NCI-H1694 treated with DMSO at 0.1 percent for 48 hours (cell line): ENCODE measurements at regions not wholly inside any gene's neighbourhood (a gene's known extent, or its start where the extent isn't known, plus 50 kb on each side); places are given as distances from the start of the nearest gene placed in this dataset.

Experiments used
- DNase-seq: peaks from one replicate; lab custom pipeline; 2025; lab: John Stamatoyannopoulos, UW

DNA sequence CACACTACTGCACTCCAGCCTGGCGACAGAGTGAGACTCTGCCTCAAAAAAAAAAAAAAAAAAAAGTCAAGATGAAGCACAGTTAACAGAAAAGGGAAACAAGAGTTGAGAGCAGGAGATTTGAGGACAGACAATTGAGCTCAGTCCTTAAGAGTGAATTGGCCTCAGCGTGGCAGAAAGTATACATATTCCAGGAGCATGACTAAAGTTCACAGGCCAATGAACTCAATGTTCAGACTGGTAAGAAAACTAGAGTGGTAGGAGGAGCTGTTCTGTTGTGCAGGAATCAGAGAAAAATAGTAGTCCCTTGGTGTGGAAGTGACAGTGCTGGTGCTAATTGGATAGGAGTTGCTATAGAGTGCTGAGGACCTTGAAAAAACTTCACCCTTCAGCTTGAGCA is 60.0 kb downstream of the NRN1 start:
- DNase-seq: no peak

DNA sequence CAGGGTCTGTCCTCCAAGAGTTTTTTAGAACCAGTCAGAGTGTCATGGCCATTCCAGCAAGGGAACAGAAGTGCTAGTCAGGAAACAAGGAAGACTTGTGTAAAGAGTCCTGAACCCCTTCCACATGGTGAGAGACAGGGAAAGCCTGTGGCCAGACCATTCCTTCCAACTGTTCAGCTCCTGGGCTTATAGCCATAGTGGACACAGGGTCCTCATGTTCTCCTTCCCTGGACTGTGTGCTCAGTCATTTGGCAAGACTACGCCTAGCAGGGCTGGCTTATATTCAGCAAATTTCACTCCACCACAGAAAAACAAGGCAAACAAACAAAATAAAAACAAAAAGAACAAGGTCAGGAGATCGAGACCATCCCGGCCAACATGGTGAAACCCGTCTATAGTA is 60.5 kb downstream of the NRN1 start:
- no peak for DNase-seq

DNA sequence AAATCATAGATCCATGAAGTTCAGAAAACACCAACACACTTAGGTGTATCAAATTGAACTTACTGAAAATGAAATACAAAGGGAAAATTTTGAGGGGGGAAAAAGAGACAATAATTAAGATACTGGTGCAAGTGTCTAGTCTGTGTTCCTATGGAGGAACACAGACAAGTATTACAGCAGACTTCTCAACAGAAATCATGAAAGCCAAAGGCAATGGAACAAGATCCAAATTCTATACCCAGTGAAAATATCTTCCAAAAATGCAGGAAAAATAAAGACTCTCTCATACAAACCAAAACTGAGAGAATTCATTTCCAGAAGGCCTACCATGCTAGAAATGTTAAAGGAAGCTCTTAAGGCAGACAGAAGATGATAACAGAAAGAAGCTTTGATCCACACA is 63.1 kb downstream of the NRN1 start:
- no peak for DNase-seq

DNA sequence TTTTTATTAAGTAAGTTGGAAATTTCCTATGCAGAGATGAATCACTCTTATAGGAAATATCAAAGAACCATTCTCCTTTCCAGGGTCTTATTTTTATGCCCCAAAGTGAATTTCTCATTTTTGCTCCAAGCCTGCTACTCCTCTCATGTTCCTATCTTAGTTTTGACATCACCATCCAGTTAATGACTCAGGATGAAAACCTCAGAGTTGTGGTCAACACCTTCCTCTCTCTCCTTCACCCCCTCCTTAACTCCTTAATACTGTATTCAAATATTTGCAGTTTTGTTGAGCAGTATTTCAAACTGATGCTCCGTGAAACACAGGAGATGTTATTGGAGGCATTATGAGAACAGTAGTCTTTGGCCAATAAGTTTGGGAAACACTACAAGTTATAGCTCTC is 64.1 kb downstream of the NRN1 start:
- DNase-seq: no peak

DNA sequence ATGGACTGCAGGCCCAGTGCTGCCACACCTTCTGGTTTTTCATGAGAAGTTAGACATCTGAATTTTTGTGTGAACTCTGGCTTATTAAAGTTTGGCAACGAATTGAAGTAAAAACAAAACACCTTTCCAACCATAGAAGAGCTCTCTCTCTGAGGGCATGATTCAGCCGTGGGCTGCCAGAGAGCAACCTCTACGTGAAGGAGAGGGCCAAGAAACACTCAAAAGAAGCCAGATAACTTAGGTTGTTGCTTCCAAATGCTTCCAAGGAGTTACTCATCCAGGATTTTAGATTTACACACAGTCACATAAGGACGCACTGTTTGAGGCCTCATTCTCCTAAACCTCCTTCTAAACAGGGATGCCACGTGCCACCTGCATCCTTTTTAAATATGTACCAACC is 65.5 kb downstream of the NRN1 start:
- DNase-seq: no peak

DNA sequence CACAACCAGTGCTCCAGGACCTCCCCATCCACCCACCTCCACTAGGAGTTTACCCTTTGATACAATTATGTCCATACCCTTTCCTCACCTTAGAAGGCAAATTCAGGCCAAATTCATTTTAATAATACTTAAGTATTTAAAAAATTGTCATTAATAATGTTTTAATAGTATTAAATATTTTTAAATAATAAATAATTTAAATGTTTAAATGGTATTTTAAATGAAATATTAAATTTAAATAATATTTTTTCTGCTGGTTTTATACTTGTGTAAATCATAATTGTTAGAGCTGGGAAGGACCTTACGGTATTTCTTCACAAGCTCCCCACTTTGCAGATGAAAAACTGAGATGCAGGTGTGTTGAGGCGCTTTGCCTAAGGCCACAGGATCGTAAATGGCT is 67.8 kb downstream of the NRN1 start:
- DNase-seq: no peak

DNA sequence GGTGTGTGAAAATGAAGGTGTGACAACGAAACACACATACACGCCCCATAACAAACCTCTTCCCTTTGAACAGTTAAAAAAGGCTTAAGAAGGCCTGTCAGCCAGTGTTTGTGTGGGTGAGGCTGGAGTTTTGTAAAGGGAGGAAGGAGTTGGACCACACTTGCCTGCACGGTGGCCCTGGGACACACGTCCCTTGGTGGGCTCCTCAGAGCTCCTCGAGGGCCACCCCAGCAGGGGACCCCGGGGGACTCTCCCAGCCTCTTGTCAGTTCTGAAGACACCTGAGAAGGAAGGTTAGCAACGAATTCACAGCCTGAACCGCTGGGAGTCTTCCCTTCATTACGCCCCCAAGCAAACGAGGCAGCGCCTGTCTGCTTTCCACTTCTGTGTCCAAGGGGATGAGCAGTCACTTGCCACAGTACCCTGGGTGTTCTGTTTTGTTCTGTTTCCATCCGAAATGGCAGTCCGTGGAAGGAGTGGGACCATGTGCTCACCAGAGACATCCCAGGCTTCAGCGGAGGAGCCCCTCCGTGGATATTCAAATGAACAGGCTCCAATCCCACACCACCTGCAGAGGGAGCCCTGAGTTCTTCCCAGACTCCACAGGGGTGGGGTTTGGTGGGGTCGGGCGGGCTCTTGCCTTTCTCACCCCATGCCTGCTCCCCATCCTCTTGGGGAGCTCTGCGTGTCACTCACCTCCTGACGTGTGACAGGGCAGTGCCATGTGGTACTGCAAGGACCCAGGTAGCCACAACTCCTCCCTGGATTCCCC is 68.6 kb downstream of the NRN1 start:
- DNase-seq: no peak

DNA sequence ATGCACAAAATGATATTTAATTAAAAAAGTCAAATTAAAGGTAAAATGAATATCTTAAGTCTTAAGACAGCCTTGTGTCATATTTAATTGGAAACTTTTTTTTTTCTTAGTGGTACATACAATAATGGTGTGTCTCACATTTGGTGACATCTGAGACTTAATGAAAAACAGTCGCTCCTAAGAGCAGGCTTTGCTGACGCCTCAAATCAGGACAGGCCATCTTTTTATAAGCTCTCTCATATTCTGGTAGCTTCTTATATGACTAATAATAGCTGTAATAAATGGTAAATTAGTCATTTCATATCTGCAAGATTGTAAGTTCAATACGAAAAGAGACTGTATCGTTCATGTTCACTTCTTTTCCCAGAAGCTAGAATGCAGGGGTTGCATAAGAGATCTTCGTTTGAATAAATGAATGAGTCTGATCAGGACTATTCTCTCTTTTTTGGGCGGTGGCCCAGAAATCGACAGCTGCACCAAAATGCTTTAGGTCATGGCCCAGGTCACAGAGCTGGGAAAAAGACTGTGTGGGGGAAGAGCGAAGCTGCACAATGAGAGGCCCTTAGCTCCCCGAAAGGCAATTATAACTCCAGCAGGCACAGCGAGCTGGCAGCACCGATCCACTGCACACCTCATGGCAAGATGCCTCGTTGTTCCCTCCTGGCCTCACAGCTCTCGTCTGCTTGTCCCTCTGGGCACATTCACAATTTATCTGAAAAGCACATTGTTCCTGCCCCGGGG is 69.4 kb downstream of the NRN1 start:
- DNase-seq: peak; percentile 37

DNA sequence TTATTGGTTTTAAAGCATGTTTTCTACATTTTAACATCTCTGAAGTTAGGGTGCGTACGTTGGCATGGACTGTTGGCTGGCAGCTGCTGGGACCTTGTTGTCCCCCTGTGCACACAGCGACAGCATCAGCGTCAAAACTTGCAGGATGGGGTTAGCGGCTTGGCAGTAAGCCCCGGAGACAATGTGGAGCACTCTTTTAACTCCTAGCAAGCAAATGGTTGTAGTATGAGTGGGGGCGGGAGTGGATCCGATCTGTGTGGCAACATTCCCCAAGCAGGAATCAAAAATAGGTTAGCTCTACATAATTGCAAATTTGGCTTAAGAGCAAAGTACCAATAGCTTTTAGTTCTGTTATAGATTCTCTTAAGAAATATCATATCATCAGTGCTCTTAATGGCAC is 70.1 kb downstream of the NRN1 start:
- DNase-seq: no peak

DNA sequence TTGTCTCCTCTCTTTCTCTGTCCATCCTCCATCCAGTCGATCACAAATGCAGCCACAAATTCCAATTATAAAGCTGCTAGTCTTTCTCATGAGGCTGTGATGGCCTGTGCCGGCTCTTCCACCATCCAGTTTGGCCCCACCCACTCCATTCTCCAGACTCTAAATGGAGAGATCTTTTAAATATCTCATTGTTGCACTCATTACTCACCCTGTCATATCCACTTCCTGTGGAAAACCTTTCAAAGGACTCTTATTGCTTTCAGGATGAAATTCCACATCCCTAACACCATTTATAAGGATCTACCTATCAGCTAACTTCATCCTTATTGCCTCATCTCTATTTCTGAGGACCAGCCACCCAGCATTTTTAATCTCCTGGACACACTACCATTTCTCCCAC is 70.6 kb downstream of the NRN1 start:
- DNase-seq: no peak

DNA sequence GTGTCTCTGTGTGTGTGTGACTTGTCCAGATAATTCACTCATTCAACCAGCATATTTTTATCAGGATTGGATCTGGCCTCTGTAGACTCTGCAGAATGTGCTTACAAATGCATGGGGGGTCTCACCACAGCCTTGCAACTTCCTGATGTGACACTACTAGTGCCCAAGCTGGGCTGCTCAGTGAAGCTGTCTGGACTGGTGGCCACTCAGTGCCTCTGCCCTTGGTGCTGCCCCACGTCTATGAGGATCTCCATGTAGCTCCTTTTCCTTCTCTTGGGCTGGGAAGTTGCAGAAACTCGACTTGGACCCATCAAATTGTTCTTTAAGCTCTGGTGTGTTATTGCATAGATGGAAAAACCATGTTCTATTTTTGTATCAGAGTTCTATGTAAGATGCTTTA is 75.8 kb downstream of the NRN1 start:
- DNase-seq: no peak

DNA sequence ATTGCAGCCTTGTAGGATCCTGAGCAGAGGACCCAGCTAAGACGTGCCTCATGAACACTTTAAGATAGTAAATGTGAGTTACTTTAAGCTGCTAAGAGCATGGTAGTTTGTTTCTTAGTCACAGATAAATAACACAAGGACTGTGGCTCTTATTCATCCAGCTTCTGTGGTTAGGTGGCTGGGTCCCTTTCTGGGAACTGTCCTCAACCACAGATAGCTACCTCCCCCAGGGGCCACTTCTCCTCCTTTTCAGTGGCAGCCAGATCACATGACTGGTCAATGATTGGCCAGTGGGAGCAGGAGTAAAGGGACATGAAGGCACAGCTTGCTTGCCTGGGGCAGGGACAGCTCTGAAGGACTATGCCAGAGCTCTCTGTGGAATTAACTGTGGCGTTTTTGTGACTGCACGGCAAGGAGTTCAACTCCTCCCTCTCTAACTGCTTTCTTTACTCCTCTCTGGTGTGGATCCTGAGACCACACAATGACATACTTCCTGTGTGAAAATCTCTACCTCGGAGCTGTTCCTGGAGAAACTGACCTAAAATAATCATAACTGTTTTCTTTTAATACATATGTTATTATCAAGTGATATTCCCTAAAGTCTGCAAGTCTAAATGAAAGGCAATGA is 76.5 kb downstream of the NRN1 start:
- DNase-seq: no peak

DNA sequence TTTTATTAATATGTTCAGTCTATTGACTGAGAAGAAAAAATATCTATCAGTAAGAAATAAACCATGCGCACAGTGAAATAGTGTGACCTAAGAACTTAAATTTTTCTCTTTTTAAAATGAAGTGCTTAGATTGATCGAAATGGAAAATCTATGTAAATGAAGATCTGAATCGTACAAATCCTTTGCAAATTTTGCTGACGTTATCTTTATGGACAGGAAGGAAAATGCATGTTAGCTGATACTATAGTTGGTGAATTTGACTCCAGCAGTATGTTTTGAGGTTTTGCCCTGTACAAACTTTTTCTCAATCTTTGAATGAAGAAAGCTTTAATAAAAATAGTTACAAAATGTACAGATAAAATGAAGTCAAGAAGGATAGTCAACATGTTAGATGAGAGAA is 82.9 kb downstream of the NRN1 start:
- DNase-seq: no peak

DNA sequence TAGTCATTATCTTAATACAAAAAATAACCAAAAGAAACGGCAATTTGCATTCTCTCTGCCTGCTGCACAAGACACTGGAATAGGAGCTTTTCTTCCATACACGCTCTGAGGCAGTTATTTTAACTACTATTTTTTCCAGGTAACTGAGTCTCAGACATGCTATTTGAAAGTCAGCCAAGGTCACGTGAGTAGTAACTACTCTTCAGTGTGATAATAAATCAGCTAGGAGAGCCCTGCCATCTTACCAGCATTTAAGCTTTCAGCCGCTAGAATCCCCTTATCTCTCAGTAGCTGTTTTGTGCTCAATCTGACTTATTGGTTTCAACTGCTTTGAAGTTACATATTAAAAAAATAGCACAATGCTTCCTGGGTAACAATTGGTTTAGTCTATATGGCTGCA is 84.5 kb downstream of the NRN1 start:
- DNase-seq: no peak

DNA sequence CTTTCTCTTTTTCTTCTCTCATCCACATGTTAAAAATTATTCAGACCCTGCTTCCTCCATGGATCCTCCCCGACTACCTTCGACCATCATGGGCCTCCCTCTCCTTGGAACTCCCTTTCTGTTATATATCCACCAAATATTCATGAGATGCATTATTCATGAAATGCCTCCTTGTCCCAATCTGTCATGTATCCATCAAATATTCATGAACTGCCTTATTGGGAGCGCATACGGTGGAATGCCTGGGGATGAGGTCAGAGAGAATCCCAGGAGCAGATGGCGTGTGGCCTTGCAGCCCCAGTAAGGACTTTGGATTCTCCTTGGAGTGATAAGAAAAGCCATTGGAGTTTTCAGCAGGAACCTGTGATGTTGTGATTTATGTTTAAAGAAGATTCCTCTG is 97.0 kb downstream of the NRN1 start:
- DNase-seq: no peak

DNA sequence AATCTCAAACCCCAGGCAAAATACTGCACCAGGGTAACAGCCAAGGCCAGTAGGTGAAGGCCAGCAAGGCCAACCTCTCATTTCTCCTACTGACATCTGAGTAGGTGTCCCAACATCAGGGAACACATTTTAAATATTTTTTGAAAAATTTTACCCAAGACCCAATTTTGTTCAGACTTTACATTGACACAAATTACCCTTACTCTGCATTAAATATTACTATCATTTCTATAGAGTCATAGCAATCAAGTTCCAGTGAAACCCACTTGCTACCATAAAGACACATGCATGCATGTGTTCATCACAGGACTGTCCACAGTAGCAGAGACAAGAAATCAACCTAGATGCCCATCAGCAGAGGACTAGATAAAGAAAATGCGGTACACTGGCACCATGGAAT is 99.9 kb downstream of the NRN1 start:
- no peak for DNase-seq

DNA sequence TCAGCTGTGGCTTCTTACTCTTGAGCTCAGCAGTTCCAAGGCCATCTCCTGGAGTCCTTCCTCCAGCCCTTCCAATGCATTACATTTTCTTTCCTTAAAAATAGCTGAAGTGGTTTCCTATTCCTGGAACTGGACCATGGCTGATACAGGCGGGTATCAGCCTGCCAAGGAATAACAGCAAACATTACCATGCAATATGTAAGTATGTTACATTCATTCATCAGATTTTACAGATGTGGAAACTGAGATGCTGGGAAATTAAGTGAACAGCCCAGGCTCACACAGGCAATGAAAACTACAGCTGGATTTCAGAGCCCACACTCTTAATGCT is 100.4 kb downstream of the NRN1 start:
- no peak for DNase-seq

DNA sequence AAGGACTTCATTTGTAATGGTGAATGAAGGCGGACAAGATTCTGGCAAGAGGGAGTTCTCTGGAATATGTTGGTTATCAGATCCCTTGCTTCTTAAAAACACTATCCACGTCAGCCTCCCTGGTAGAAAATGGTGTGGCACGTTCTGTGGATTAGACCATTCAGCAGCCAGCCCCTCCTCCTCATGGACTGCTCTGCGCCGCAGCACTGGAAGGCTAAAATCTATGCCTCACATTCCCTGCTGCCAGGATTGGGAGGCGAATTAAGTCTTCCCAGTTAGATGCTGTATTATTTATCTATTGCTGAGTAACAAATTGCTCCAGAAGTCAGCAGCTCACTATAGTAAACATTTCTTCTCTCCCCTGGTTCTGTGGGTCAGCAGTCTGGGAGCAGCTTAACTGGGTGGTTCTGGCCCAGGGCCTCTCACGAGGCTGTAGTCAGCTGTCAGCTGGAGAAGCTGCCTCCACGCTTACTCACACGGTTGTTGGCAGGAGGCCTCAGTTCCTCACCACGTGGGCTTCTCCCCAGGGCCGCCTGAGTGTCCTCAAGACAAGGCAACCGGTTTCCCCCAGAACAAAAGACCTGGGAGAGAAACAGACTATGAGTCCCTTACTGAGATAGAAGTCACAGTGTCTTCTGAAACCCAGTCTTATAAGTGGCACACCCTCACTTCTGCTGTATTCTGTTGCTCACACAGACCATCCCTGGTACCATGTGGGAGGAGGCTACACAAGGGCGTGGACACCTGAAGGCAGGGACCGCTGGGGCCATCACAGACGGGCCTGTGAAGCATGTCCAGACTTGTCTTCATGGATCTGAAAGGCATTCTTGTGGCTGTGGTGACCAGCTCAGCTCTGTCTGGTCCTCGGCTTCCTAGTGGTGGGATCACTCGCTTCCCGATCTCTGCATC is 101.0 kb downstream of the NRN1 start:
- no peak for DNase-seq

DNA sequence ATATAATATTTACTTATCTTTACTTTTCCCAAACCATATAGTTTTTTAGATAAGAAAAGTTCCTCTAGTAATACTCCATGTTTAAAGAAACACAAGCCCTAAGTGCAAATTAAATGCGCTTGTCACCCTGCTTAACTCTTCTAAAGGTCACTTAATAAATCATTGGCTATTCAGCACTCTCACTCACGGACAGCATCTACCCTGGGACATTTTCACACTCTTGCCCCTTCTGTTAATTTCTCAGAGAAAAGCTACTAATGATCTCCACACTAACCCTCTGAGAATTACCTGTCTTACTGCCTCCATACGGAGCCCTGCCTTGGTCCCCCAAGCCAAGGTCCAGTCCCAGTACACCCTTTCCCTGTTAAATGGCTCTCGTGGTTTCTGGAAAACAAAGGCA is 102.2 kb downstream of the NRN1 start:
- DNase-seq: no peak

DNA sequence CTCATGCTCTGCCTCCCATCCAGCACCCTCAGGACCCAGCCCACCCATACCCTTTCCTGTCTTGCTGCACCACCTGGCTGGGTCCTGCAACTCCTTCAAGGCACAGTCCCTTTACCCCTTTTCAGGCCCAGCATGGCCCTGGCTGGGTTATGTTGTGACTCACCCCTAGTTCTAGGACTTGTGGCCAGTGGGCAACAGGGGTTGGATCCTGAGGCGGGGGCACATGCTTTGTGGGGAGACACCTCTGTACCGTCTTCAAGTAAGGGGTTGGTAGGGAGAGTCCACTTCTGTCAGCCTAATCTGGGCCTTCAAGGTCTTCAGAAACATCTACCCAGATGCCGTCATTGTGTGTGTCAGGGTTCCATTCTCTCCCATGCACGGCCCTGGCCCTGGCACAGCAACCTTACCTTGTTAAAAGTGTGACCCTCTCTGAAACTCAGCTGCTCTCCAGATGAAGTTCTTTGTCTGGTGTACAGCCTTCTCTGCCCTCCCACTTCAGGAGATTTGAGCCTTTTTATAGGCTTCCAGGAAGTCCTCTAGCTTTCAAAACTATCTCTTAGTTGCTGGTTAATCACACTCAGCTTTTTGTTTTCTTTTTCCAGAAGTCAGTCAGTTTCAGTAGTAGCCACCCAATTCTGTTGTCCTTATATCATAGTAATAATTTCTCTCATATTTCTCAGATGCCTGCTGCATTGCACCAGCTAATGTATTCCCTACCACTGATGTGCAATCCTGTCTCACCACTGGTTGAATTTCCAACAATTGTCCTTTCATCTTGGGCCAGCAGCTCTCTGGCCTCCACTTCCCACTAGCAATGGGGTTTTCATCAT is 107.3 kb downstream of the NRN1 start:
- no peak for DNase-seq

DNA sequence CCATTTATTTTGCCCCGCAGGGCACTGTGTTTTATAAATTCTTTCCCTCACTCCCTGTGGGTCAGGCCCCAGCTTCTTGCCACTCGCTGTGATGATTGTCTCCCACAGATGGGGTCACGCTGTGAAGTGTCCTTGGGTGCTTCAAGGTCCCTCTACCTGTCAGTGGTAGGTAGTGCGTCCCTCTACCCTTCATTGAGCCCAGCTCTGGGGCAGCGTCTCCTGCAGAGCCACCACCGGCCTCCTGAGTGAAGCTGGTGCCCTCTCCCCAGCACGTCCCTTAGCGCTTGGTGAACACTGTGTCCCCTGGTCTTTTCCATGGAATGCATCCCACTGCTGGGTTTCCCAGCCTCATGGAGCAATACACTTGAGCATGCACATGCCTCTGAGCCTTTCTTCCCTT is 108.2 kb downstream of the NRN1 start:
- DNase-seq: no peak

DNA sequence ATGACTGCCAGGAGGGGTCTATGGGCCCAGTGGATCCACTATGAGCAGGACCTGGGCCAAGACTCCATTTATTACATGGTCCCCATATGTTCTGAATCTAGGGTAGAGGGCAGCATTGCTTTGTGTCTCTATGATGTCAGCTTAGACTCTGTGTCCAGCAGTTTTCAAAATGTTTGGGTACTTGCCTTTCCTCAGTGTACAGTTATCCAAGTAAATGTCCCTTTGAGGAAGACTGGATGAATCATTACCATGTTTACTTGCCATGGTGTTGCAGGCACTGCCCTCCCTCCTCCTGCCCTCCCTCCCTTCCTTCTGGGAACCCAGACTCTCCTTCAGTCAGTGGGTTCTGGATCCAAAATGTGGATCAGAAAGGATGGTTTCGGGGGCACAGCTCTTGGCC is 108.6 kb downstream of the NRN1 start:
- no peak for DNase-seq
